CD4-positive, alpha-beta T cell treated with Interleukin-6 for 4 hours (primary cell): ENCODE measurements at regions not wholly inside any gene's neighbourhood (a gene's known extent, or its start where the extent isn't known, plus 50 kb on each side); places are given as distances from the start of the nearest gene placed in this dataset.

Experiments
- DNase-seq: peaks from one replicate; pipeline ENCODE4 v3.0.0-alpha.2; 2020; ENCODE audit warnings: mixed read lengths

DNA sequence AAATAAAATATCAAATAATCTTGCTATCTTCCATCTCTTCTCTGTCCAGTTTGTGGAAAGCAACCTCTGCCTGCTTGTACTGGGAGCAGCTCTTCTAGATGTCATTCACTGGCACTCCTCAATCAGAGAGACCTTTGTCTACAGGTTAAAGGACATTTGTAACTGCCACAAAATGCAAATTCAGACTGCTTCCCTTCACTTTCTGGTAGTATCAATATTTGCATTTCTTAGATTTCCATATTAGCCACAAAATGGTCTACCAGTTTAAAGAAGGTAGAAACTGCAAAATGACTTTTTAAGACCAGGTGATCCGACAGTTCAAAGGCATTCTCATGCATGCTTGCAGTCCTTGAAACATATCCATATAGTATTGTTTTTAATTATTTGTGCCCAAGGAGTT, 51.7 kb upstream of the RCN1 start:
- DNase-seq = no peak

DNA sequence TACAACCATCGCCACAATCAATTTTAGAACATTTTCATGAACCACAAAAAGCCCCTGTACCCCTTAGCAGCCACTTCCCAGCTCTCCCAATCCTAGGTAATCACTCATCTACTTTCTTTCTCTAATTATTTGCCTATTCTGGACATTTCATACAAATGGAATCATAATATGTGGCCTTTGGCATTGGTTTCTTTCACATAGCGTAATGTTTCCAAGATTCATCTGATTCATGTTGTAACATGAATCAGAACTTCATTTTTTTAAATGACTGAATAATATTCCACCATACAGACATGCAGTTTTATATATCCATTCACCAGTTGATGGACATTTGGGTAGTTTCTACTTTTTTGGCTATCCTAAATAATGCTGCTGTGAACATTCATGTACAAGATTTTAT, 56.2 kb upstream of the RCN1 start:
- DNase-seq = no peak

DNA sequence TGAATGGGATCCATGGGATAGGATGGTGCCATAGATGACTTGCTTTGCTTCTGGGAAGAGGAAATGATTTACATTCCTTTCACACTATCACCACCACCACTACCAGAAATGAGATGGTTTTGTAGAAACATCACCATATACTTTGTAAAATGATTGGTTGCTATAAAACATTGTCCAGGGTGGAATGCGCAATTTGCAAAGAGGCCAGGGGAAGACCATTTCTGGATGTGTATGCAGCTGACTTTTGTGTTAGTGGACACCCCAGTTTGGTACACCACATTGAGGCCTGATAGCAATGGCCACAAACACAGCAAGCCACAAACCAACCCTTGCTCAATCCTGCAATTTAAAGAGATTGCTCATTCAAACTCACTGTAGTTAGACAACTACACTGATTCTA, 56.7 kb upstream of the RCN1 start:
- DNase-seq = no peak

DNA sequence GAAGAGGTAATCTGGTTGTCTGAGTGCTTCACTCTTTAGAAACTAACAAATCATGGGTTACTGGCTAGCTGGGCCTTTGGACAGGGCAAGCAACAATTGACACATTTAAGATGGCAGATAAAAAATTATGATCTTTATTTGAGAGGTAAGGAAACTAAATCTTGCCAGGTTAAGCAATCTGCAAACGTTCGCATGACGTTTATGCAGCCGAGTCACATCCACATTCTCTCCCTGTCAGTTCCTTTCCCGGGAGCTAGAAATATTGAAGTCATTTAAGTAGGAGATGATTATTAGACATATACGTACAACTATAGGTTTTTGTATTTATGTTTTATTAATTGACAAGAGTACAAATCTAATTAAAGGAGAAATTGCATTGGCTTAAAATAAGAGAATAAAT, 57.4 kb upstream of the RCN1 start:
- DNase-seq = no peak

DNA sequence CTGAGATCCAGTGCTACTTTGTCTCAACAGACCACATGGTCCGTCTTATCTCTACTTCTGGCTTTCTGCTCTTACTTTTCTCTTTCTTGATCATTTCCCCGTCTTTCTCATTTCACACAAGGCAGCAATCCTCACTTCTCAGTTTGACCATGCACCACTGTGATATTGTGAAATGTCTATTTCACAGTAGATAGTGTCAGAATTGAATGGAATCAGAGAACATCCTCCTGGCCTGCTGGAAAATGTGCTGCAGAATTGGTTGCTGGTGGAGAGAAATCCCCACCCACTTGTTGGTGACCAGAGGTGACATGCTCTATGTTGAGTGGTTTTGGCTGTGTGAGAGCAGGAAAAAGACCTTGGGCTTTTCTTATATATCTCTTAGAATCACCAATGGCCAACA, 57.8 kb upstream of the RCN1 start:
- DNase-seq = no peak

DNA sequence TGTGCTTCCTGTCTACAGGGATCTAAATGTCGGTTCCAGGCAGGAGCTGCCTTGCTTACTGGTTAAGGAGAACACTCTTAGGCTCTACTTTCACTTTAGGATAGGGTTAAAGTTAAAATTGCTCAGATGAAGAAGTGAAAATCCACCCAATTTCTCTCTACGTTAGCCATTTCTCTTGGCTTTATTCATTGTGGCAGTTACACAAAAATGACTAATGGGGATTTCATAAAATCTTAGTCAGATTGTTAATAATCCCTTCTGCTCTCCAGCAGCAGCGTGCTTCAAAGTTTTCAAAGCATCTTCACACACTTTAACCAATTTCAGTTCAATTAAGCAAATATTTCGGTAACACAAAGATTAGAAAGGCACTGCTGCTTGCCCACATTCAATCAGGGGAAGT, 58.4 kb upstream of the RCN1 start:
- no peak for DNase-seq

DNA sequence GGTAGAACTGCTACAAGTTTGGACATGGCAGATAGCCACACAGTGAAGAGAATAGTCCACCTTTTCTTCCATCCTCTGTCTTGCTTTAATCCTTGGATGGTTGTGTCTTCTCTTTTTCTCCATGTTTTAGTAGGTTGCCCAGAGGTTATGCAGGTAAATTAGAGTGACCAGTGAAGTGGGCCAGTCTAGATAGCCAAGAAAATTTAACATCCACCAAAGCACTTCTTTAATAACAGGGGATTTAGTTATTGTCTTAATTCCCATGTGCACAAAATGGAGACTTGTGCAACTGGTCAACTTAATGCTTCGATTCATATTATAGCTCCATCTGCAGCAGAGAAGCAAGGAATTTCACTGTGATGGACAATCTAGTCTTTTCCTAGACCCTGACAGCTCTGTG, 58.8 kb upstream of the RCN1 start:
- DNase-seq = no peak

DNA sequence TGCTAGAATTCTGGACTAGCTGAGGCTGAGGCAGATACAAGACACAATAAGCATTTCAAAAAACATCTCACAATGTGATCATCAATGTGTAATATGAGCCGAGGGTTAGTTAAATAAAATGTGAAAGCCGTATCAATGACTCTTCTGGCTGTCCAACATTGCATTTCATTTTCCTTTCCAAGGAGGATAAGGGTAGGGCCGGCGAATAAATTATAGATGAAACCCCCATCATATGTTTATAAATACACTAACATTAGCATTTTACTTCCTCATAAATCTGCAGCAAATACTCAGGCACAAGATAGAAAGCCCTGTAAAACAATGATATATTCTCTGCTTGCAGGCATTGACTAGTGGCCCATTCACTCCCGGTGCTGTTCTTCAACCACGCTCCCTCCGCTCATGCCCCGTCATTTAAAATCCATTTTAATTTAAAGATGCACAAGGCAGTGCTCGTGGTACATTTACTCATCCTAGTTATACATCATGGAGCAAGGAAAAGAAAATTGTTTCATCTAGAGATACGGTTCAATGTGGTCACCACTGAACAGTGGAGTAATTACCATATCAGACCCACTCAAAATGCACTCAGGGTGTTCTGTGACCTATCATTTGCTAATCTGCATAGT, 59.9 kb upstream of the RCN1 start:
- no peak for DNase-seq

DNA sequence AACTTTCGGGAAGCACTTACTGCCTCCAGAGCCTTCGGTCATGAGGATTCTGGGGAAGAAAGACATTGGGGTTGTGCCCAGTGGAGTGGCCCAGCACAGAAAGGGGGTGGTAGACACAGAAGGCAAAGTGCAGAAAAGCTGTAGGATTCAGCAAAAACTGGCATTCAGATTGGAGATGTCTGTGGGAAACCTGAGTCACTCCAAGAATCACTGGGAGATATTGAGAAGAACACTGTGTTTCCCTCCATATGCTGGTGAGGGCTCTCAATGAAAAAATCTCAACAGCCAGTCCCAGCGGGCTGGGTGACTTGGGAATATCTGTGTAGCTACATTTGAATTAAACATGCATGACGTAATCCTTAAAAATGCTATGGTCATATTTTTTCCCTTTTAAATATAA, 61.2 kb upstream of the RCN1 start:
- DNase-seq = no peak

DNA sequence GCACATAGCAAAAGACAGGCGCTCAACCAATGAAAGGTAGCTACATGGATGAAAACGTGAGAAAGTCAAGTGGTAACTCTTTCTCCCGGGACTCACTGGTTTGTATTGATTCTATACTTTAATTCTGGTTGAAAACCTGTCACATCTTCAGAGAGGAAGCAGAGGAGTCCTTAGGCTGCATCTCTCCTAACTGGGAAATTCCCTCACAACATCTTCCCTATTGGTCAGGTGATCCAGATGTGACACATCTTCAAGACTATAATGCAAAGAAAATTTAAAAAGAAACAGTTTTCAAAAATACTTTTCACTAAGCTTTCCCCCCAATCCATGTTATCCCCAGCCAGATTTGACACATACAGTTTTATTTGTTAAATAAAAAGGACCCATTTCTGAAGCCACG, 62.7 kb upstream of the RCN1 start:
- DNase-seq = no peak

DNA sequence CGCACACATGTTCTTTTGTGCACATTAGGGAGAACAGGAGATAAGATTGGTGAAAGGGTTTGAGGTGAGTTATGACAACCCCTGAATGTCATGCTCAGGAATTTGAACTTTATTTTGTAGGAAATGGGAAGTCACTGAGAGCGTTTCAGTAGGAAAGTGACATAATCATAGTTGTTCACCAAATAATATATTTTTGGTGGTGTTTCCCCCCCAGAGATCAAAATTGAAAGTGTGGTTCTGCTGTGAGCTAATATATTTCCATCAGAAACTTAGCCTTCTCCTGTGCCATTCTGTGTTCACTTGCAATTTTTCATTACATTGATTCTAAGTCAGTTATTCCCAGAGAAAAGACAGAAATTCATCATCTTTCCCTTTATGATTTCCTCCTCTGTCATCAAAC, 64.1 kb upstream of the RCN1 start:
- no peak for DNase-seq

DNA sequence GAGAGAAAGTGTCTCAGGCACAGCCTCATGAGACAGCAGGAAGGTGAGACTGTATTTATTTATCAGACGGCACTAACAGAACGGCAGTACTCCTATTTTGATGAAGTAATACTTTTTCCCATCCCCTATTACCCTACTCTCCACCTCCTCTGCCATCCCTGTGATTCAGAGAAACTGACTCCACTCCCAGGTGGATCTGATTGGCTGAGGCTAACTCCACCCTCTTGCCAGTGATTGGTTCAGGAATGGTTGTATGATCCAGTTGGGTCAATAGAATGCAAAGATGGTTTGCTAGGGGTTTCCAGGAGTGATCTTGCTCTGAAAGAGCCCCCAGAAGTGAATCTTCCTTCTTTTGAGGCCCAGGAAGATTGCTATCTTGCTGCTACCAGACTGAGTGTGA, 65.9 kb upstream of the RCN1 start:
- no peak for DNase-seq

DNA sequence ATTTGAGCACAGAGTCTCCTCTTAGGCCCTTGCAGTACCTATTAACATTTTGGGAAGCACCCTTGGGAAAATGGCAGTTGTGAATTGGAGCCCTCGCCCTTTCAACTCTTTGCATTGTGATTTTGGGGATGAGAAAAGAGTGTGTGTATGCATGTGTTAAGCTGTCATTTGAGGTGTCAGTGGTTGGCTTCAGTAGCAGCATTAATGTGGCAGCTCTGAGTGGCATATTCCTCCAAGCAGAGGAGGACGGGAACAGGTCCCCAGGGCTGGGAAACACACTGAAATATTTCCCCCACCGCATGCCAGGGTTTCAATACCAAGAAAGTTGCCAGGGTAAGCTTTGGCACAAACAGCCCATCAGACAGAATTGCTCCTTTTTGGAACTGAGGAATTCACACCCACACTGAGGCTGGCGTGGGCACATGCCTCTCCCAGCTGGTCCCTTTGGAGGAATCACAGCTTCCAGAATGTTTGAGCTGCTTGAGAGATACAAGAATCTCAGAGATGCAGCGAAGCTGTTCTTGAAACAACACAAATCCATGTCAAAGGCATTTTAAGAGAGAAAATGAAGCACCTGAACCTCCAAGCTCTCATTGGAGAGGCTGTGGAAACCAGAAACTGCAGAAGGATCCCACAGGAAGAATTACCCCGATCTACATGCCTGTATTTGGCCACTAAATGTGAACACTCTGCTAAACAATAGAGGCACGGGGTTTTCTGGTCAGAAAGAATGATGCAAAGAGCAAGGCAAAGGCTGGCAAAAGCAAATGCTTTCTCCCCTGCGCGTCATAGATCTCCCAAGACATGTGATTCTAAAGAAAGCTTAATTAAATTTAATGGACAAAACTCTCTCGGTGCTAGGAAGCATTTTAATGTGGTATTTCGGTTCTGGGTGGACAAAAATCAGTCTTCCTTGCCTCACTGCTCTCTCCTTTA, 67.2 kb upstream of the RCN1 start:
- DNase-seq = no peak

DNA sequence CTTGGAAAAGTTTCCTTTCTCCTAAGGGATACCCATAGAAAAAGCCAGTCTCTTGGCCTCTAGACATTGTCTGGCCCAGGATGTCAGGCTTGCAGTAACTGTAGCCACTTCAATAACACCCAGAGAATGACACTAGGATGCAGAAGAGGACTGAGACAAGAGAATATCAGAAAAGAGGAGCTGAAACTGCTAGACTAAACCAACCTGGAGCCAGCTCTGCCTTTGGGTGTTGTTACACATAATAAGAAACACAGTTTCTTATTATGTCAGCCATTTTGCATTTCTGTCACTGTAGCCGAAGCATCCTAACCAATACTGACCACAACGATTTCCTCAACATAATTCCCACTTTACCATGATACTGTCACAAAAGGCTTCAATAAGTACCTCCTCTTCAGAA, 72.2 kb upstream of the RCN1 start:
- no peak for DNase-seq

DNA sequence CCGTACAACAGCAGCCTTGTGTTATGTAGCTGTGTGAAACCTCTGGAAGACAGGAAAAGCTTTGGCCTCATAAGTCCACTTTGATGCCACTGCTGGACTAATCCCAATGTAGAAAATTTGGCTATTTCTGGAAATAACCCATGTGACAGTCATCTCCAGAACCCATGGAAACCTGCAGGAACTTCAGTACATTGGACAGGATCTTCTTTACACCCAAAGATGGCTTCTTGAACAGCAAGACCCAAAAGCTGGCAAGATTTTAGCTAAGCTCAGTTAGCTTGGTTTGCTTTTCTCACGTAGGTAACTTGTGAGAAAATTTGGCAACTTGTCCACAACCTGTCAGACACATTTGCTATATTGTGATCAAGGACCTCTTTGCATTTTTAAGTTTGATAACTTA, 74.8 kb upstream of the RCN1 start:
- DNase-seq = no peak

DNA sequence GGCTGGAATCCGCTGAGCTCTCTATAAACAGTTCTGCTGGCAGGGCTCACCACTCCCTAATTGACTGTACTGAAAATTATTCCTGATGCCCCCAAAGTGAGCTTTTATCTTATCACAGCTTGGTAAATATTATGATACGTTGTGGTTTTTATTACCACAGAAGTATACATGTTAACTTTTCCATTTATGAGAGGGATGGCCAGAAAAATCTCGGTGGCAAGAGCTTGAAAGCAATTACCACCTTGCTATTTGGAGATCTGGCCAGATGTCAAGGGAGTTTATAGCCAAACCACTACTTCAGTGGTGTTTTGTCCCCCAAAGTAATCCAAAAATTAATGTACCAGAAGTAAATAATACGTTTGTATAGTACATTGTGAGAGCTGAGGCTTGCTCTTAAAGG, 75.4 kb upstream of the RCN1 start:
- no peak for DNase-seq

DNA sequence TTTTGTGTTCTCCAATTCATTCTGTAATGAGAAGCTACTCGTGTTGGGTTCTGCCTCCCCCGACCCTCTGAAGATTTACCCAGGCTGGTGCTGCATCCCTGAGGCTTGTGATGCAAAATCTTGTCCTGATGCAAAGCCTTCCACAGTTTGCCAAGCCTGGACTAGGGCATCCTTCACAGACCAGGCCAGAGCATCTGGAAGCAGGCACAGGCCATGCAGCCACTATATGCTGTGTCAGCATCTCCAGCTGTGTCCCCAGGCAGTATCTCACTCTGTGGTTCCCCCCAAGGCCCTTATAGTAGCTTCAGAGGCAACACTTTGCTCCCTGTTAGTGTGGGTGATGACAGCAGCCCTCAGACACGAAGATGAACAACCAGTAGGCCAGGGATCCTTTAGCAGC, 77.3 kb upstream of the RCN1 start:
- DNase-seq = no peak

DNA sequence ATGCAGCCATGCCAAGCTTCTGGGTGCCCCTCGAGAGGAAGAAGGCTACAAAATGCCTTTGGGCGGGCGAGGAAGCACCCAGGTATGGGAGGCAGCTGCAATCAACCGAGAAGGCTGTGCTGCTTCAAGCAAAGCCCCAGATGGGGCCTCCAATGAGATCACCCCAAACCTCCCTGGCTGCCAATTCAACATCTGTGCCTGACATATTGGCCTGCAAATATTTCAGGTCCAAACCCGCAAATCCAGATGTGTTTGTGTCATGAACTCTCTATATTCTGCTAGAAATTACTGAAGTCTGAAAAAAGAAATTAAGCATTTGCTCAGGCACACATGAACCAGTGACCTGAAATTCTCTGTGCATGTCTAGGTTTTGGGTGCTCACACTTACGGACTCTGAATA, 78.8 kb upstream of the RCN1 start:
- no peak for DNase-seq

DNA sequence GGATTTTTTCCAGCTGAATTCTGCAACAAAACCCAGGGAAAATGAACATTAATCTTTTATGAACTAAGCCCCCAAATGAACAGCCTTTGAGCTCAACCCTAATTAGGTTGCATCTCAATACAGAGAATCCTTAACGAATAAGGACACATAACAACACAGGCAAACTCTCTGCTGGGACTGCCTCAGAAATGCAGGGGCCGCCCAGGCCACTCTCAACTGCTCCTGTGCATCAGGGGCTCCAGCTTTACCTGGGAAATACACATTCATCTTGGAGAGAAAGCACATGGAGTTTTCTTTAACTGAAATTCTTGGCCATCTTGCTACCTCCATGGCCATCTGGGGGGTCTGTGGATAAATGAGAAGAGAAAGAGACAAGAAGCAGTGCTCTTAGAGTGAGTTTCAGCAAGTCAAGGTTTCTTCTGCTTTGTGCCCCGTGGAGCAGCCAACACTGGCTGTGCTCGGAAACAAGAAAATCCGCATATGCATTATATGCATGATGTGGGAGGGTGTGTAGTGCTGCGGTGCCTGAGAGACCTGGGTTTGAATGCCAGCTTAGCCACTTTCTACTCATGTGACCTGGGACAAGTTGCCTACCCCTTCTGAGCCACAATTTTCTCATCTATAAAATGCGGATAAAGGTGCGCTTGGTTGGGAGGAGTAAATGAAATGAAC, 81.9 kb upstream of the RCN1 start:
- no peak for DNase-seq

DNA sequence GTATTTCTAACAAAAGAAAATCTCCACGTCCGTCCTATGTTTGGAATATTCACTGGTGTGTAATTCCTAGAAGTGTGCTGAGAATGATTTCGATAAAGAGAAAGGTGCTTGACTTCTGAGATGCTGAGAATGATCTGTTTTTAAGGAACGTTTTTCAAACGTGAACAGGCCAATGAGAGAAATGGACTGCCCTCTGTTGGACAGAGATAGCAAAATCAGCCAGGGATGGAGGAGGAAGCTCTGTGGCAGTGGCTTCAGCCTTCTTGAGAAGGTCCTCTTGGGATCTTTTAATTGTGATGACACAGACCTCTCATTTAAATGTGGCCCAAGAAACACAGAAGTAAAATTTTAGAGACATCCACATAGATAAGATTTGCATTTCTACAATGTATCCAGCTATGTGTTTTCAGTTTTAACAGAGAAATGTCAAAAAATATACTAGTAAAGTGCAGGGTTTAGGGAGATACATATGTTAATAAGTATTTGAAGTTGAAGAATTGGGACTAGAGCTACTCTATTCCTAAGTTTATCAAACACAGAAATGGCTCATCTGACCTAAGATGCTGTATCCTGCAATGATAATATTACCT, 84.0 kb upstream of the RCN1 start:
- peak; percentile 7 for DNase-seq

DNA sequence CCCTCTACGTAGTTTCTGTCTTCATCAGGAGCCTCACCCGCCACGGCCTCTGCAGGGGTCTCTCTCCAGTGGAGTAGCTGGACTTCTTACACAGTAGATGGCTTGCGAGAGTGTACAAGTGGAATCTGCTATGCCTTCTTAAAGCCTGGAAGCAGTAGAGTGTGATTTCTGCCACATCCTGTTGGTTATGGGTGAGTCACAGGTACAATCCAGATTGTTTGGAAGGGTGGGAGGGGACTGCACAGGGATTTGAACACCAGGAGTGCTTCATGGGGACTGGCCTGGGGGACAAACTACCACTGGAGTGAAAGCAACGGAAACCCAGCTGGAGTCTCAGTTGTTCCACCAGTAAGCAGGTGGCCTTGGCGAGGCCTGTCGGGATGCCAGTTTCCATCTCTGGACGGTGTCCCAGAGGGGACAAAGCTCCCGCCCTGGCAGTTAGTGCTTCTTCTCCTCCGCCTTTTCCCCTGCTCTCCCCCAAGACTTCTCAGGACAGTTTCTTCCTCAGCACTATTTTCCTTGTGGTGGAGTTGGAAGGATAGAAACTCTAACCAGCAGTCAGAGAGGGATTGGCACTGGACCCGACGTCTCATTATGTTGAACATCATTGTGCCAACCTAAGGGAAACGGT, 85.0 kb upstream of the RCN1 start:
- DNase-seq = no peak

DNA sequence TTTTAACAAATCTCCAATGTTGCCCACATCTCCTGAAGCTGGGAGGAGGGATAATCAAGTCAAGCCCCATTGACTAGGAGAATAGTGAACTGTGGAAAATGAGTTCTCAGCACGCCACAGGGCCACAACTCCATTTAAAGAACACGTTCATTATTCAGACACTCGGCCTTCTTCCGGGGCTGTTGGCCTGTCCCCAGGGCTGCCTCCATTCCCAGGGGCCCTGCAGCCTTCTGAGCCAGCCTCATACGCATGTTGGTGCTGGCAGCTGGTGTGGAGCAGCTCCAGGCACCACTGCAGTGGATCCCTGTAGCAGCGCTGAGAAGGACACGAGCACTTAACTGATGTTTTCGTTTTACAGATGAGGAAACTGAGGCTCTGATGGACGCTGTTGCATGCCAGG, 87.5 kb upstream of the RCN1 start:
- no peak for DNase-seq

DNA sequence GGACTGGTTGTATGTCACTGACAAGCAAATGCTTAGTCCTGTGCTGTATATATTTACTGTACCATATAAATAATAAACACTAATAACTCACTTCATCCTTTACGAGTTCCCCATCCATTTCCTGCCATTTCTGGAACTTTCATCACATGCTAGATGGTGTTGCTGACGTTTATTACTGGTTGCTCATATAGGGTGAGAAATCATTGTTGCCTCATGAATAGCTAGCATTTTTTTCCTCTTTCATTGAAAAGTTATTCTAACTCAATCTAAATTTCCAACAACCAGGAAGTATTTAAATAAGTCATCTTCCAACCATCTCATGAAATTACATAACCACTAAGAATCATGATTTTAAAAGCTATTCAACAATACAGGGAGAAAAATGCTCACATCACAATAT, 88.6 kb upstream of the RCN1 start:
- DNase-seq = no peak
